ENCODE measurements at regions not wholly inside any gene's neighbourhood (a gene's known extent, or its start where the extent isn't known, plus 50 kb on each side); places are given as distances from the start of the nearest gene placed in this dataset.

DNA sequence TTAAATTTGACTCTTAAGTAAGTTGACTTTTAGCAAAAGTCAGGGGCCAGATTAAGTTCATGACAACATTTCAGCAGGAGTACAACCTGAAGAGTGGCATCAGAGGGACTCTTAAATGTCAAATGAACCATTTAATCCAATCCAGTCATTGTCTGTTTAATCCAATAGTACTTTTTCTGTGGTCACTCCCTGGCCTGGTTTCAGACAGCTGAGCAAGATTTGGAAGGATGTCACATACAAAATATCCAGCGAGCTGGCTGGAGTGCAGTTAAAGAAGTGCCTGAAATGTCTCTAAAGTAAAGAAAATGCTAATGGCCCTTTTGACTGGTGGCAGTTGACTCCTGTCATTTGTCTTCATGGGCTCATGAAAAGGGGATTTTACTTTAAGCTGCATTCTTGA lies 1082.1 kb downstream of the AACS start:
- TF ChIP-seq POLR2A (IDR thresholded peaks at IDR 0.05), result no peak
- TF ChIP-seq, protein P1, sequence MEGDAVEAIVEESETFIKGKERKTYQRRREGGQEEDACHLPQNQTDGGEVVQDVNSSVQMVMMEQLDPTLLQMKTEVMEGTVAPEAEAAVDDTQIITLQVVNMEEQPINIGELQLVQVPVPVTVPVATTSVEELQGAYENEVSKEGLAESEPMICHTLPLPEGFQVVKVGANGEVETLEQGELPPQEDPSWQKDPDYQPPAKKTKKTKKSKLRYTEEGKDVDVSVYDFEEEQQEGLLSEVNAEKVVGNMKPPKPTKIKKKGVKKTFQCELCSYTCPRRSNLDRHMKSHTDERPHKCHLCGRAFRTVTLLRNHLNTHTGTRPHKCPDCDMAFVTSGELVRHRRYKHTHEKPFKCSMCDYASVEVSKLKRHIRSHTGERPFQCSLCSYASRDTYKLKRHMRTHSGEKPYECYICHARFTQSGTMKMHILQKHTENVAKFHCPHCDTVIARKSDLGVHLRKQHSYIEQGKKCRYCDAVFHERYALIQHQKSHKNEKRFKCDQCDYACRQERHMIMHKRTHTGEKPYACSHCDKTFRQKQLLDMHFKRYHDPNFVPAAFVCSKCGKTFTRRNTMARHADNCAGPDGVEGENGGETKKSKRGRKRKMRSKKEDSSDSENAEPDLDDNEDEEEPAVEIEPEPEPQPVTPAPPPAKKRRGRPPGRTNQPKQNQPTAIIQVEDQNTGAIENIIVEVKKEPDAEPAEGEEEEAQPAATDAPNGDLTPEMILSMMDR (IDR thresholded peaks at IDR 0.05), result no peak
